ENCODE measurements at regions not wholly inside any gene's neighbourhood (a gene's known extent, or its start where the extent isn't known, plus 50 kb on each side); places are given as distances from the start of the nearest gene placed in this dataset.

- Histone ChIP-seq H3K4me1 (ENCODE audit: control insufficient read depth, low read length) (no peaks in the 10 kb centered on the region), H3F3A (ENCODE audit: control insufficient read depth, insufficient read depth) (no peaks in the 10 kb centered on the region), H3K36me3 (ENCODE audit: control insufficient read depth, low read length) (no peaks in the 10 kb centered on the region), H3K79me2 (ENCODE audit: control insufficient read depth, low read length) (no peaks in the 10 kb centered on the region), H3K9me3 (ENCODE audit: control insufficient read depth, insufficient read depth, low read length) (no peaks in the 10 kb centered on the region), H3K9me2 (replicated peaks; ENCODE audit: control insufficient read depth, low read length) (no peaks in the 10 kb centered on the region), H3K27ac (ENCODE audit: low read depth, low read length) (no peak overlapping the region), H3K4me2 (ENCODE audit: low read length) (no peak overlapping the region), H3K4me3 (ENCODE audit: low read length) (no peak overlapping the region), H3K27me3 (ENCODE audit: control insufficient read depth, low read length) (no peaks in the 10 kb centered on the region), H4K20me1 (ENCODE audit: control insufficient read depth, insufficient read depth, low read depth, low read length) (no peaks in the 10 kb centered on the region)
- TF ChIP-seq, protein P1, sequence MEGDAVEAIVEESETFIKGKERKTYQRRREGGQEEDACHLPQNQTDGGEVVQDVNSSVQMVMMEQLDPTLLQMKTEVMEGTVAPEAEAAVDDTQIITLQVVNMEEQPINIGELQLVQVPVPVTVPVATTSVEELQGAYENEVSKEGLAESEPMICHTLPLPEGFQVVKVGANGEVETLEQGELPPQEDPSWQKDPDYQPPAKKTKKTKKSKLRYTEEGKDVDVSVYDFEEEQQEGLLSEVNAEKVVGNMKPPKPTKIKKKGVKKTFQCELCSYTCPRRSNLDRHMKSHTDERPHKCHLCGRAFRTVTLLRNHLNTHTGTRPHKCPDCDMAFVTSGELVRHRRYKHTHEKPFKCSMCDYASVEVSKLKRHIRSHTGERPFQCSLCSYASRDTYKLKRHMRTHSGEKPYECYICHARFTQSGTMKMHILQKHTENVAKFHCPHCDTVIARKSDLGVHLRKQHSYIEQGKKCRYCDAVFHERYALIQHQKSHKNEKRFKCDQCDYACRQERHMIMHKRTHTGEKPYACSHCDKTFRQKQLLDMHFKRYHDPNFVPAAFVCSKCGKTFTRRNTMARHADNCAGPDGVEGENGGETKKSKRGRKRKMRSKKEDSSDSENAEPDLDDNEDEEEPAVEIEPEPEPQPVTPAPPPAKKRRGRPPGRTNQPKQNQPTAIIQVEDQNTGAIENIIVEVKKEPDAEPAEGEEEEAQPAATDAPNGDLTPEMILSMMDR (IDR thresholded peaks at IDR 0.05; ENCODE audit: low read depth, low read length, poor library complexity, severe bottlenecking) = no peak
- no peak for TF ChIP-seq EZH2phosphoT487 (IDR thresholded peaks at IDR 0.05; ENCODE audit: borderline replicate concordance, low read length)
Observed at GRCh38 chr3:178320456-178321351, 215.5 kb upstream of the KCNMB2 start.

GRCh38 chr3:178324356-178324755 lies 211.9 kb upstream of the KCNMB2 start:
- Histone ChIP-seq H3K36me3 (ENCODE audit: control insufficient read depth, low read length) (no peaks in the 10 kb centered on the region), H3K27ac (ENCODE audit: low read depth, low read length) (no peak overlapping the region), H3K9me2 (replicated peaks; ENCODE audit: control insufficient read depth, low read length) (no peaks in the 10 kb centered on the region), H3K9me3 (ENCODE audit: control insufficient read depth, insufficient read depth, low read length) (no peaks in the 10 kb centered on the region), H3K27me3 (ENCODE audit: control insufficient read depth, low read length) (no peaks in the 10 kb centered on the region), H4K20me1 (ENCODE audit: control insufficient read depth, insufficient read depth, low read depth, low read length) (no peaks in the 10 kb centered on the region), H3K4me2 (ENCODE audit: low read length) (no peak overlapping the region), H3K79me2 (ENCODE audit: control insufficient read depth, low read length) (no peaks in the 10 kb centered on the region), H3K4me1 (ENCODE audit: control insufficient read depth, low read length) (no peaks in the 10 kb centered on the region), H3F3A (ENCODE audit: control insufficient read depth, insufficient read depth) (no peaks in the 10 kb centered on the region), H3K4me3 (ENCODE audit: low read length) (no peak overlapping the region)
- no peak for TF ChIP-seq EZH2phosphoT487 (IDR thresholded peaks at IDR 0.05; ENCODE audit: borderline replicate concordance, low read length)

GRCh38 chr3:178325330-178325729 lies 210.9 kb upstream of the KCNMB2 start:
- no peaks in the 10 kb centered on the region for H3K27me3 ChIP-seq (ENCODE audit: control insufficient read depth, low read length)
- no peaks in the 10 kb centered on the region for H3F3A ChIP-seq (ENCODE audit: control insufficient read depth, insufficient read depth)
- H3K79me2 ChIP-seq (ENCODE audit: control insufficient read depth, low read length) = no peaks in the 10 kb centered on the region
- H4K20me1 ChIP-seq (ENCODE audit: control insufficient read depth, insufficient read depth, low read depth, low read length) = no peaks in the 10 kb centered on the region
- H3K36me3 ChIP-seq (ENCODE audit: control insufficient read depth, low read length) = no peaks in the 10 kb centered on the region
- H3K27ac ChIP-seq (ENCODE audit: low read depth, low read length) = no peak overlapping the region
- no peaks in the 10 kb centered on the region for H3K4me1 ChIP-seq (ENCODE audit: control insufficient read depth, low read length)
- H3K9me3 ChIP-seq (ENCODE audit: control insufficient read depth, insufficient read depth, low read length) = no peaks in the 10 kb centered on the region
- H3K9me2 ChIP-seq (replicated peaks; ENCODE audit: control insufficient read depth, low read length) = no peaks in the 10 kb centered on the region
- H3K4me2 ChIP-seq (ENCODE audit: low read length) = no peak overlapping the region
- H3K4me3 ChIP-seq (ENCODE audit: low read length) = no peak overlapping the region
- TF ChIP-seq EZH2phosphoT487 (IDR thresholded peaks at IDR 0.05; ENCODE audit: borderline replicate concordance, low read length) = no peak
- TF ChIP-seq, protein P1 (IDR thresholded peaks at IDR 0.05; ENCODE audit: low read depth, low read length, poor library complexity, severe bottlenecking) = peak; percentile 12

DNA sequence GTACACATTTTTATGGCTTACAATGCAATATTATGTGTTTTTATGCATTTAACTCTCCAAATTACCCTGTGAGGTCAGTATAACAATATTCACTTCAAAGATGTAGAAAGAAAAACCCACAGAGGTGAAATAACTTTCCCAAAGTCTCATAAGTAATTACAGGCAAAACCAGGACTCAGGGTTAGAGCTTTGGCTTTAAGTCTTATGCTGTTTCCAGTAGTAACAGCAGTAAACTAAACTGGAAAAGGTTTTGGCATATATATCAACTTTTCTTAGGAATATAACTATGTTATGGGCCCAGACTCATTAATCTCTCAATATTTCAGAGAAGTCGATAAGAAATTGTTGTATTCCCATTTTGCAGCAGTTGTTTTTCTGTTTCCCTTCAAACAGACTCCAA lies 206.3 kb upstream of the KCNMB2 start:
- H3K36me3 ChIP-seq (ENCODE audit: control insufficient read depth, low read length) = no peaks in the 10 kb centered on the region
- no peaks in the 10 kb centered on the region for H3K9me3 ChIP-seq (ENCODE audit: control insufficient read depth, insufficient read depth, low read length)
- H3K9me2 ChIP-seq (replicated peaks; ENCODE audit: control insufficient read depth, low read length) = no peaks in the 10 kb centered on the region
- no peak overlapping the region for H3K4me2 ChIP-seq (ENCODE audit: low read length)
- H3K4me1 ChIP-seq (ENCODE audit: control insufficient read depth, low read length) = no peaks in the 10 kb centered on the region
- no peaks in the 10 kb centered on the region for H3F3A ChIP-seq (ENCODE audit: control insufficient read depth, insufficient read depth)
- H3K79me2 ChIP-seq (ENCODE audit: control insufficient read depth, low read length) = no peaks in the 10 kb centered on the region
- H3K27me3 ChIP-seq (ENCODE audit: control insufficient read depth, low read length) = no peaks in the 10 kb centered on the region
- no peaks in the 10 kb centered on the region for H4K20me1 ChIP-seq (ENCODE audit: control insufficient read depth, insufficient read depth, low read depth, low read length)
- TF ChIP-seq EZH2phosphoT487 (IDR thresholded peaks at IDR 0.05; ENCODE audit: borderline replicate concordance, low read length) = no peak
- TF ChIP-seq, protein P1 (IDR thresholded peaks at IDR 0.05; ENCODE audit: low read depth, low read length, poor library complexity, severe bottlenecking) = no peak
- H3K4me3 ChIP-seq (ENCODE audit: low read length) = no peak overlapping the region
- H3K27ac ChIP-seq (ENCODE audit: low read depth, low read length) = no peak overlapping the region
